CD4-positive, alpha-beta T cell treated with Interleukin-4 for 4 hours (primary cell): ENCODE measurements at regions not wholly inside any gene's neighbourhood (a gene's known extent, or its start where the extent isn't known, plus 50 kb on each side); places are given as distances from the start of the nearest gene placed in this dataset.

Source experiments
- DNase-seq: peaks from one replicate; pipeline ENCODE4 v3.0.0-alpha.2; 2020

DNA sequence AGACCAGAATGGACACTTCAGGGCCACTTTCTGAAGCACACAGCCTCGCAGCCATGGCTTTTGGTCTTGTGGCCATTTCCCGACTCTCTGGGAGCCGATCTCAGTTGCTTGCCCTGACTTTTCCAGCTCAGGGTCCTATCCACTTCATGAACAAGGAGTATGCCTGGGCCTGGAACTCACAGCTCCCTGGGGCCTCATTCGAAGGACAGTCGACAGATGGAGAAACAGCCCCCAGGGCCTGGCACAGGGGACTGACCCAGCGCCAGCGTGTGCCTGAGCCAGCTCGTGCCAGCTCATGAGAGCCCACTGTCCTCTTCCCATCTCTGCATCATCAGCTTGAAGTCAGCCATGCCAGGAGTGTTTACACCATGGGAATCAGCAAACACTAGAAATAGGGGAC is 134.6 kb upstream of the GPC1 start:
- no peak for DNase-seq

DNA sequence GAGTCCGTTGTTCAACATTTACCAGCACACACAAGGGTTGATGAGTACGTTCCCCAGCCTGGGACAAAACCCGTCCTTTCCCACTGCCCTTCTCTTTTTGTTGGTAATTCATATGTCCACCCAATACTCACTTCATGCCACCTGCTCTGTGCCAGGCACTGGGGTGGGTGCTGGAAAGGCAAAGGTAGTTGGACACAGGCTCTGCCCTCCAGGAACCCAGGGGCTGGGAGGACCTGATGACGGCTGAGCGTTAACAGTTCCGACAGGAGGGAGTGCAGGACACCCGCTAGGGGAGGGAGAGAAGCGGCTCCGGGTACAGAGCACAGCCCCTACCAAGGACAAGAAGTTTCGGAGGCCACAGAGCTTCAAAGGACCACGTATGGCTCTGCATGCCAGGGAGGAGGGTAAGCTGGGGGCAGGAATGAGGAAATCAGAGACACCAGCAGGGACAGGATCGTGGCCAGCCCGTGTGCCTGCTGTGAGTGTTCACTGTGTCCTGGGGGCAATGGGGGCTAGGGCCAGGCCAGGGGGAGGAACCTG is 134.1 kb upstream of the GPC1 start:
- no peak for DNase-seq

DNA sequence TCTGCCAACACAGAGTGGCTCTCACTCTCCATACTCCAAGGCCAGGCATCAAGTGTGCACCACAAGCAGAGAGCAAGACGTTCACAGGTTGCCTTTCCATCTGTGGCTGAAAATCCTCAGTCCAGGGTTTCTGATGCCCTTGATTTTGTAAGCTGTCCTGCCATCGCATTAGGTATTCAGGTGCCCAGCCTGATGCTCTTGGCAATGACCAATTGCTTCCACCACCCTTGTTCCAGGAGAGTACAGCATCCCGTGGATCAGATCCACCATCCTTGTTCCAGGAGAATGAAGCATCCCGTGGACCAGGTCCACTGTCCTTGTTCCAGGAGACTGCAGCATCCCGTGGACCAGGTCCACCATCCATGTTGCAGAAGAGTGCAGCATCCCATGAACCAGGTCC is 133.4 kb upstream of the GPC1 start:
- DNase-seq: no peak

DNA sequence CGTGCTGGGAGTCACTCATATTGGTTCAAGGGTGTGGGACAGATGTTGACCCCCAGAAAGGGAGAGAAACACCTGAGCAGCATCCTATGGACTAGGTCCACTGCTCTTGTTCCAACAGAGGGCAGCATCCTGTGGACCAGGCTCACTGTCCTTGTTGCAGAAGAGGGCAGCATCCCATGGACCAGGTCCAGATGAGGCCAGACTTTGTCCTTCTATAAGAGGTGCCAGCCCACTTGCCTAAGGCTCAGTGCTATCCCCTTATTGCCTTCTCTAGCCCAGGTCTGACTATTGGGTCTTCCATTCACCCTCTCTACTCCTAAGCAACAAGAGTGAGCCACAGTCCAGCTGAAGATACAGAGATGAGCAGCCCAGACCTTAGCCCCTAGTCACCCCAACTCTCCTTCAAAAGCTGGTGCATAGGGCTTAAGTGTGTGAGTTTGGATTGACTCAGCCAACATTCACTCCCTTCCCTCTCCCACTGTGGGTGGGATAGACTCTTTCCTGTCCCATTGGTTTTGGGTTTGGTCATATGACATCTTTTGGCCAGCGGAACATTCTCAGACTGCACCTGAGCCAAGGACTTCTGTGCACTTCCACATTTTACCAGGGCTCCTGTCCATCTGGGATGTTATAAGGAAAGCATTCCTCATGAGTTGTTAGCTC is 132.4 kb upstream of the GPC1 start:
- DNase-seq: no peak

DNA sequence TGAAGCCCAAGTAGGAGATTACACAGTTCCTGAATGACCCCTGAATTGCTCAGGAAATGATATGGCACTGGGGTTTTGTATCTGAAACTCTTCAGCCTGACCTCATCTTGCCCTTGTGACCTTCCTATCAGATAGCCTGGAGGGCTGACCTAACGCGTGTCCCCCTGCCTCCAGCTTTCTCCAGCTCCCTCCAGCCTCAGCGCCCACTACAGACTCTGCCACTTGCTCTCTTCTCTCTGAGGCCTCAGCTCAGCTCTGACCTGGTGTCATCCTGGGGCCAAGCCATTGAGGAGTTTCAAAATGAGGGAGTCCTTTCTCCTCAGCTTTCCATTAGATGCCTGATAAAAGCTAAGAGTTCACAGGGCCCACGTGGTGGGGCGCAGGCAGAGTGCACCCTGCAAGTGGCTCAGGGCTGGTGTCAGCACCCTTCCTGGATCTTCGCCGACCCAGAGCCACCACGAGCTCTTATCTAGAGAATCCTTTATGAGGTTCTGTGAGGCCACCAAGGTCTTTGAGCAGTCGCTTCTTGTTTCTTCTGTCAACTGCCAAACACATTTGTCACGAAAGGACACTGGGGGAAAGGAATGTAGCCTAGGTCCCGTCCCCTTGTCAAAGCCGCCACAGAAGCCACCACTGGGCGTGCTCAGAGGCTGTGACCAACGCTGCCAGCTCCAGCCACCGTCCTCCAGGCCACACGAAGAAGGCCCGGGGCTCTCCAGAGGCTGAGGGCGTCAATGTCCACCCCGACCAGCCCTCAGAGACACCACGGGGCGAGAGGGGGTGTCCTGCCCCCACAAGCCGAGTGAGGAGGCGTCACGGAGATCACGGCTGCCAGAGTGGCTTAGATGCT is 131.3 kb upstream of the GPC1 start:
- DNase-seq: no peak

DNA sequence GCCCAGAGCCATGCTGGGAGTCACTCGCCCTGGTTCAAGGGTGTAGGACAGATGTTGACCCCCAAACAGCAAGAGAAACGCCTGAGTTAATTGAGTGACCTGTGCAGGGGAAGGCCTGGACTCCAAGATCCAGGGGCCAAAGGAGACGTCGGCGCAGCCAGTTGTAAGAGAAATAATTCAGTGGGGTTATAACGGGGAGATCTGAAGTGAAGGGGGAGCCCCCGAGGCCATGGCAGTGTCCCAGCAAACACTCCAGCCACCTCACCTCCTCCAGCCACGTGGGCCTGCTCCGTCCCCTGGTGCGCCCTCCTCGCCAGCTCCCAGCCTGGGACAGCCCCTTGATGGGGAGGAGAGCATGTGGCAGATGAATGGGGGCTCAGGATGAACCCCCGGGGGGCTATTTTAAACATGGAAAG is 130.7 kb upstream of the GPC1 start:
- no peak for DNase-seq

DNA sequence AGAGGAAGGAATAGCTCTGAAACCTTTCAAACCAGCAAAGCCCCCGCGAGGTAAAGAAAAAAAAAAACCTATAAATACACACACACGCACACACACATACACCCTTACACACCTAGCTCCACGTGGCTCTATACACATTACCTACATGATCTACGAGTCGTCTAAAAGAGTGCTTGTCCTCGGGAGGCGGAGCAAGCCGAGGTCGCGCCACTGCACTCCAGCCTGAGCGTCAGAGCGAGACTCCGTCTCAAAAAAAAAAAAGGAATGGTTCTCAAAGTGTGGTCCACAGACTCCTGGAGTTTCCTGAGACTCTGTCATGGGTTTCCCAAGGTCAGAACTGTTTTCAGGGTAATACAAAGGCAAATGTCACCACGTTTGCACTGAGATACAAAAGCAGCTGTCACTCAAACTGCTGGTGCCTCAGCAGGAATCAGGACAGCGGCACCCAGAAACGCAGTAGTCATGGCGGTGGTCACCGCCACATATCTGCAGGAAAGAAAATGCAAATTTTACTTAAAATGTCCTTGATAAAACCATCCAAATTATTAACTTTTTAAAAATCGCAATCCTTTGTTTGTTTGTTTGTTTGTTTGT is 130.0 kb upstream of the GPC1 start:
- no peak for DNase-seq

DNA sequence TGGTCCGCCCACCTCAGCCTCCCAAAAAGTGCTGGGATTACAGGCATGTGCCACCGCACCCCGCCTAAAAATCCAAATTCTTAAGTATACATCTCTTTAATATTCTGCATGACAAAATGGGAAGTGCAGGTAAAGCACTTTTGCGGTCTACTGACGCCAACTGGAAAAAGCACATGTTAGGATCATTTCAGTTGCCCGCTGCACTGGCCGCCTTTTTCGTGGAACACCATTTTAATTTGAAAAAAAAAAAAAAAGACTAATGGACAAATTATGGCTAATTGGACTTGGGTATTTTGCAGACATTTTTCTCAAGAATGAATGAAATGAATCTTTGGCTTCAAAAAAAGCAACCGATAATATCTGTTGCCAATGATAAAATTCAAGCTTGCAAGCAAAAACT is 129.3 kb upstream of the GPC1 start:
- no peak for DNase-seq

DNA sequence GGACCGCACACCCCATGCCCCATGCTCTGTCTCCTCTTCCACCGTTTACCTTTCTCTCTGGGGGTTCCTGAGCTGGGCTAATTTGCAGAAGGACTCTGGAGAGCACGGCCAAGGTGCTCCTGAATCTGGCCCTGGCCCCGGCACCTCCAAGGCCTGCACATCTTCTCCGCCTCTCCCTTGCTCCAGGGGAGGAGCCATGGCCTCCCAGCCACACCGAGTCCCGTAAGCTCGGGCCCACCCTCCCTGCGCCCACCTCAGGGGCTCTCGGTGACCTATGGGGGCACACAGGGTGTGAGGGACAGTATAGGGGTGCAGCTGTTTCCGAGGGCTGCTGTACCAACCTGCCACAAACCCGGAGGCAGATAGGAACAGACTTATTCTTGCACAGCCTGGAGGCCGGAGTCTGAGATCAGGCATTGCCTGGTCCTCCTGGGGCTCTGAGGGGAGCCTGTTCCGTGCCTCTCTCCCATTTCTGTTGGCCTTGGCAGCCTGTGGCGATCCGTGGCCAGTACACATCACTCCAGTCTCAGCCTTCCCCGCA is 127.3 kb upstream of the GPC1 start:
- DNase-seq: no peak

DNA sequence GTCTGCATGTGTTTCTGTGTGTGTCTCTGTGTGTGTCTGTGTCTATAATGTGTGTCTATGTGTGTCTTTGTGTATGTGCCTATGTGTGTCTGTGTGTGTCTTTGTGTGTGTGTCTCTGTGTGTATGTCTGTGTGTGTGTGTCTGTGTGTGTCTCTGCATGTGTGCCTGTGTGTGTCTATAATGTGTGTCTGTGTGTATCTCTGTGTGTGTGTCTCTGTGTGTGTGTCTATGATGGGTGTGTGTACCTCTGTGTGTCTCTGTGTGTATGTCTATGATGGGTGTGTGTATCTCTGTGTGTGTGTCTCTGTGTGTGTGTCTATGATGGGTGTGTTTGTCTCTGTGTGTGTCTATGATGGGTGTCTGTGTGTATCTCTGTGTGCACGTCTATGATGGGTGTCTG is 126.2 kb upstream of the GPC1 start:
- DNase-seq: no peak

DNA sequence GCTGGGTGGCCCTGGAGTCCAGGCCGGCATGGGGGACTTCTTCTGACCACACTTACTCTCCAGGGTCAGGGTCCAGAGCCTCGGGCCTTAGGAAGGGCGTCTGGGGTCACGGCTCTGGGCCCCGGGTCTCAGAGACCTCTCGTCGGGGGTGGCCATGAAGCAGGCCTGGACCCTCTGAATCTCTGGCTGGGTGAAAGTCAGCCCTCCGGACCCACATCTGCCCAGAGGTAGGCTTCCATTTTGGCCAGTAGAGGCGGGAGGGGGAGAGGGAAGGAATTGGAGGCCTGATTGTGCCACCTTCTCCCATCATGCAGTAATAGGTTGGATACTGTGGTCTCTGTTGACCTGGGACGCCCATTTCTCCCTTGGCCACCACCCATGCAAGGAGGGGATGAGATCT is 125.3 kb upstream of the GPC1 start:
- DNase-seq: no peak

DNA sequence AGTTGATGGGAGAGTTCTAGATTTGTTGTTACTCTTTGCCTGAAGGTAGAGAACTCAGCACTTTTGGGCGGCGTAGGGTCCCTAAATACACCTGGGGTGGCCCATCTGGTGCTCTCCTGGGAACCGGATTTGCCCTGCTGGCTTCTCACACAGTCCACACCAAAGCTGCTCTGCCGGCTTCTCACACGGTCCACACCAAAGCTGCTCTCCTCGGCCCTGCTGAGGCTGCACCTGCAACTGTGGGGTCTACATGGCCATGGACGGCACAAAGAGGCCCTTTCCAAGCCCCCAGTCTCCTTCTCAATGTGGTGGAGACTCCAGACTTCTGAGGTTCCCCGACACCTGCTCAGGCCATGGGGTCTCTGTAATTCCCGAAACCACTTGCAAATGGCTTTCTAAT is 124.8 kb upstream of the GPC1 start:
- no peak for DNase-seq

DNA sequence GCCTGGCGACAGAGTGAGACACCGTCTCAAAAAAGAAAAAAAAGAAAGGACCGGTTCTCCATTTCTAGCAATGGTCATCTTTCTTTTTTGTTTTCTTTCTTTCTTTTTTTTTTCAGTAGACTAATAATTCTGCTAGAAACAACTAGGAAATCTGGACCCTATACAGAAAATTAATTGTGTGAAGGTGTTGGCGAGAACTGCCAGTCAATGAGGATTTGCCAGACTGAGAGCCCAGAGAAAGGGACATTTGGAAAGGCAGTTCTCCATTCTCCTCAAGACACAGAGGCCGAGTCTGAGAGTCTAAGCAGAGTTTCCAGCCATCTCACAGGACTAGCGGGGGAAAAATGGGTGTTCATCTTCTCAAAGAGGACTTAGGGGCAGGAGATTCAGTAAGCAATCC is 123.6 kb upstream of the GPC1 start:
- DNase-seq: no peak

DNA sequence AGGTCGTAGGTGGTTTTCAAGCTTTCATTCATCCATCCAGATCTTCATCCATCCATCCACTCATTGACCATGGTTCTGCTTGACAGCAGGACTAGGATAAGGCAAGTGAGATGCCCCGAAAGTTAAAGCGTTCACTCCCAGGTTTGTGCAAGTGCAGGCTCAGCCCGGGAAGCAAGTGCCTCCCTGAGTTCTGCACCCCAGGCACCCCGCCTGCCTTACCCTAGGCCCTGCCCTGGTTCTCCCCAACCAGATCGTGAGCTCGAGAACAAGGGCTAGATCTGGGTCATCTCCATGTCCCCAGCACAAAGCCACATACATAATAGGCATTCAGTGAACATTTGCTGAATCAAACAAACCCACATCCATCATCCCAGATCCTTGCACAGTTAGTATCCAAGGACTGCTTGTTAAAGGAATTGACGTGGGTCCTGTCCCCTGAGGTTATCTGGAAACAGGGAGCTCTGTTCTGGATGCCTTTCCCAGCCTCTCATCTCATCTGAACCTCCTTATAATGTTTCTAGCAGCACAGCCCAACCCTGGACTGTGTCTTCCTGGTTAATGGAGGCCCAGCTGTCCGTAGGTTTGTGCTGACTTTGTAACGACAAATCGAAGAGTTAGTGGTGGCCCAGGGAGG is 116.1 kb upstream of the GPC1 start:
- no peak for DNase-seq

DNA sequence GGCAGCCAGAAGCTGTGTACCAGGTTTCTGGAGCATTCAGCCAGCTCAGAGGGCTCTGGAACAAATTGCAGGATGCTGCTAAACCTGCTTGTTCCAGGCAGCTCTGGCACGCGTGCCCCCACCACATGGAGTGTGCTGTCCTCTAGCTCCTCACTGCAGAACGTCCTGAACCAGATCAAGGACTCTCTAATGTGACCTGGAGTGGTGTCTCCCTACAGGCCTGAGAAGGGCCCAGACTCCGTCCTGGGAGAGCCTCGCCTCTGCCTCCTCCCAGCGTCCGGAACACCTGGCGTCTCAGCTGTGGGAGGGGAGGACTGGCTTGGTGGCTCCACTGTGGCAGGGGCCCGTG is 115.6 kb upstream of the GPC1 start:
- DNase-seq: no peak

DNA sequence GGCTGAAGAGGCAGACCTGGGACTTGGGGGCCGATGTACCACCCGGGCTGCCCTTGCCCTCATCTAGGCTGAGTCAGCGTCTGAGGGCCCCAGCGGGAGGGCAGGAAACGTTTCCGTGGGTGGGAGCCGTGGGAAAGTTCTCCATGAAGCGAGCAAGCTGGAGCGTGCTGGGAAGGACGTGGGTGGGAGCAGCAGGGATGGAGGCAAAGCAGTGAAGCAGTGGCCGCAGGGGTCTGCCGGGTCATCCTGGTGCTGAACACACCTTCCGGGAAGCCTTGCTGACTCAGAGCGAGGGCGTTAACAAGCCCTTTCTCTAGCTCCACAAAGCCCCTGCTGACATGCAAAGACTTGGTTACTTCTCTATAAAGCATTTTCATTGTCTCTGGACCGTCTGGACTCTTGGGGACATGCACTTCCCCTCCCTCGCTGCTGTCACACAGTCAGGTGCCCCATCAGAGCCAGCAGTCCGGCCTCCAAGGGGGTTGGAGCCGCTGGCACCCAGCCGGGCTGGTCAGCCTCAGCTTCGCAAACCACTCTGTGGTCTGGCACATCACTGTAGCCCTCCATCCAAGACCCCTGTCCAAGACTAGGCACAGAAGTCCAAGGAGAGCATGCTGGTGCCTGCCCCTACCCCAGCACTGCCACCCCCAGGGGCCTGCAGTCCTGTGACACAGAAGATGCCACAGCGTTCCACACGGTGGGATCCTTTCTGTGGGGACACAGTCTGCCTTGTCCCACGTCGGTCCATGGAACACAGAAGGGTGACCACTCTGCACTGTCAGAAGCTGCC is 115.1 kb upstream of the GPC1 start:
- no peak for DNase-seq

DNA sequence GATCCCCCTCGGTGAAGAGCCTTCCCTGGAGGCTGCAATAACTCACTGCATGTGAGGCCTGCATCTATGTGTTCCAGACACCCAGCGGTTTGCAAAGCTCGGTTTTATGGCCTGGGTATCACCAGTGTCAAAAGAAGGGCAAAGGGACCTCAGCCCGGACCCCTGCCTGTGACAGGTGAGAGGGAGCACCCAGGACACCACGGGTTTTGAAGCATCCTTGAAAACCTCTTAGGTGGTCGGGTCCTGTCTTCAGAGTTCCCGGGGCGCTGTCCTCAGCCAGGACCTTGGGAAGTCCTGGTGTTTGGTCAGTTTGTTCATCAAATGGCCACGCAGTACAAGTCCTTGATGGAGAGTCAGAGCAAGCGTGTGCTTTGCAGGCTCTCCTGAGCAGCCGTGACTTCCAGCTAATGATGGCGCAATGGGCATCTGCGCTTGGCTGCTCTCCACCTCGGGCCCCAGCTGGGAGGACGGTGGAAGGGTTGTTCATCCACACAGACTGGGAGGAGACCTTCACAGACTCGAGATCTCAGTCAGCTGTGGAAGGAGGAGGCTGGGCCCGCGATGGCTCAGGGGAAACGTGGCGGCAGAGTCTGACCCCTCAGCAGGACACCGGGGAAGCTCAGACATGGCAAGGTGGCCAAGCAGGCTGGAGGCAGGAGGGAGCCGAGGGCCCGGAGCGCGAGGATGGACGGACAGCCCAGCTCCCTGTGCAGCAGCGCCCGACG is 113.1 kb upstream of the GPC1 start:
- DNase-seq: no peak

DNA sequence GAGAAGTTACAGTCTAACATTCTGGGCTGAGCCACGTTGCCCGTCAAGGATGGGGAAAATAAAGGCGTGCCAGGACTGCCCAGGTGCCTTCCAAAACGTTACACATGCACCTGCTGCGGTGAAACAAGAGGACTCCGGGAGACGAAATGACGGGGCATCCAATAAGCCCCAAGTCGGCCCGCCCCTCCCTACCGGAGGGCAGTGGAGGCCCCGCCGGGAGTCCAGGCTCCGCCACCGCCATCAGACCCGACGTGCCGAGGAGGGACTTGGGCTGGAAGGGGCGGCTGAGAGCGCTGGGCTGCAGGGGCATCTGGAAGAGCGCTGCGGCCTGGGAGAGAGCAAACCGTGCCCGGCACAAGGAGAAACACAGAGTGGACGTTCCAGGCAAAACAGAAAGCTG is 112.5 kb upstream of the GPC1 start:
- DNase-seq: no peak

DNA sequence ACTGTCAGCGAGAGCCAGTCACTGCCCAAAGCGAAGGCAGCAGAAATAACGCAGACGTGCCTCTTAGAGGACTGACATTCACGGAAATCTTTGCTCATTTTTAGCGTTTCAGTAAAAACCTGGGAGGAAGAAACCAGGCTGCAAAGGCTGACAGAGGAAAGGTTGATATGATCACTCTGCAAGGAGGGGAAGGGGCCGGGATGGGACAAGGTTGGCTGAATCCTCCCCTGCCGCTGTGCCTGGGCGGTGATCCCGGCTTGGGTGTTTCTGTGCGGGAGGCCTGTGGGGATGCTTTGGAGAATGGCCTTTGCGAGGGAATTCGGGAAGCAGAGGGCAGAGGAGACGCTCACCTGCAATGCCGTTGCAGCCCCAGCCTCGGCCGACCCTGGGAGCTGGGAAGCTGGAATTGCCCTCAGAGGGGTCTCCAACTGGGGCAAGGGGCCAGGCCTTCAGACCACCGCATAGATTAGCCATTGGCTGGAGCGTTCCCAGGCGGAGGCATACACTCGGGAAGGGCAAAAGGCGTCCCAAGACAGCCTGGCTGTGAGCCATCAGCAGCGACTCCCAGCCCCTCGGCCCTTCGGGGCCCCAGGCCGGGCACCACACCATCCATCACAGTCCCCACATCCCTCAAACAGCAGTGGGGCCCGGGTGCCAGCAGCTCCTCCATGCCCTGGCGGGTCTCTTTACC is 111.7 kb upstream of the GPC1 start:
- DNase-seq: no peak

DNA sequence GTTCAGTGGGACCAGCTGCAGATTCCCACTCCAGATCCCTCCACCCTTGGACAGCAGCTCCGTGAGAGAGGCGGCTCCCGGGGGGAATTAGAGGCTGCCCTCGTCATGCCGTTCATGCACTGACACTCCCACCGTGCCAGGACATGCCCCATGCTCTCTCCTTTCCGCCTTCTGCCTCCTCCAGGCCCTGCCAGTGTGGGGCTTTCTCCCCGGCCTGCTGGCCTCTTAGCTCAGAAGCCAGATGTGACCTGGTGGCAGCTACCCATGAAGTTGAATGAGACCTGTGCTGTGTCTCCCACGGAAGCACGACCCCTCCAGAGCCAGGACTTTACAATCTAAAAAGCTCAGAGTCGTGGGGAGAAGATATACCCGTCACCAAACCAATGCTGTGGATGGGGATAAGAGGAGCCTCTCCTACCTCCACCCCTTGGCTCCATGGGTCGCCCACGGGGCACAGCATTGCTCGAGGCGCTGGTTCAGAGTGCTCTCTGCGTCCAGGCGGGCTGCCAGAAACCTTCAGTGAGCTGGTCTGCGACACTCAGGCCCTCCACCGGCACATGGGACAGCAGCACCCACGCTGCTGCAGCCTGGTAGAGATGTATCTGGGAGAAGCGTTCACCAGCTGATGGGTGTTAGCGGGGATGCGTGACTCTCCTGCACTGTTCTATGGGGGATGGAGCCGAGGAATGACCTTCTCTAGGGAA is 111.0 kb upstream of the GPC1 start:
- DNase-seq: no peak
